Panc1 (cell line): ENCODE measurements at regions not wholly inside any gene's neighbourhood (a gene's known extent, or its start where the extent isn't known, plus 50 kb on each side); places are given as distances from the start of the nearest gene placed in this dataset.

ENCODE experiments used
- POLR2AphosphoS5 ChIP-seq: IDR thresholded peaks from 2 replicates; pipeline ENCODE4 v1.6.1; 2012; ENCODE audit warnings: mild to moderate bottlenecking, low read depth, low read length, moderate library complexity
- SIN3A ChIP-seq: IDR thresholded peaks from 2 replicates; pipeline ENCODE4 v1.6.1; 2012; ENCODE audit warnings: low read depth, mild to moderate bottlenecking, low read length, moderate library complexity, borderline replicate concordance; ENCODE audit not compliant: insufficient read depth
- TF ChIP-seq, protein P1 (sequence below): fragments of 450-650 bp; IDR thresholded peaks from 2 replicates; pipeline ENCODE4 v1.5.1; 2017; ENCODE audit warnings: mild to moderate bottlenecking
- TF ChIP-seq, protein P2 (sequence below), 2 experiments: IDR thresholded peaks; 2 replicates each; pipeline ENCODE4 v1.6.1; 2011 to 2012; ENCODE audit warnings: low read depth in 2 of 2, control low read depth in 1 of 2, low read length in 1 of 2, mild to moderate bottlenecking in 1 of 2, moderate library complexity in 1 of 2; ENCODE audit not compliant: insufficient read depth in 1 of 2

DNA sequence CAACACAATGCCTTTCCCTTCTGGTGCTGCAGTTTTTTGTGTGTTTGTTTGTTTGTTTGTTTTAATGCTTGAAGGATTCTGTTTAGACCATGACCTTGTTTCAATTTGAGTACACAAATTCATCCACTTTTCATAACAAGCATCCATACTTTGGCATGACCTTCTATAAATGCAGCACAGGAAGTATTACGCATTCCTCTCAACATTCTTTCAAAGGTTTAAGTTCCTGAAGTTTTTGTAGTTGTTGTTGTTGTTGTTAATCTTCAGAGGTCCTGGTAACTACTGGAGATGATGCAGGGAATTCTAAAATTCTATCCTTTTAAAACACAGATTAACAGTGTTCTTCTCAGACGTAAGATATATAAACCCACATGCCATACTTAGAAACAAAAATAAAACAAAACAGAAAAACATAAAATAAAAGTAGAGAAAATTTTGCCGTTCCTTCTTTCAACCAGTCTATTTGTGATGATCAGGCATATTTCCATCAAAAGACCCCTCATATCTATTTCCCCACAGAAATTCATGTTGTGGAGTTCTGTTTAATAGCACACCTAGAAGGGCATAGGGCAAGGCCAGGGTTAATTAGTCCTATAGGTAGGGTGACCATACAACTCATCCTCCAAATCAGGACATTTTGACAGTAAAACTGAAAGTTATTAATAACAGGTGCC, 529.9 kb downstream of the NOVA1 start:
- TF ChIP-seq, protein P1, sequence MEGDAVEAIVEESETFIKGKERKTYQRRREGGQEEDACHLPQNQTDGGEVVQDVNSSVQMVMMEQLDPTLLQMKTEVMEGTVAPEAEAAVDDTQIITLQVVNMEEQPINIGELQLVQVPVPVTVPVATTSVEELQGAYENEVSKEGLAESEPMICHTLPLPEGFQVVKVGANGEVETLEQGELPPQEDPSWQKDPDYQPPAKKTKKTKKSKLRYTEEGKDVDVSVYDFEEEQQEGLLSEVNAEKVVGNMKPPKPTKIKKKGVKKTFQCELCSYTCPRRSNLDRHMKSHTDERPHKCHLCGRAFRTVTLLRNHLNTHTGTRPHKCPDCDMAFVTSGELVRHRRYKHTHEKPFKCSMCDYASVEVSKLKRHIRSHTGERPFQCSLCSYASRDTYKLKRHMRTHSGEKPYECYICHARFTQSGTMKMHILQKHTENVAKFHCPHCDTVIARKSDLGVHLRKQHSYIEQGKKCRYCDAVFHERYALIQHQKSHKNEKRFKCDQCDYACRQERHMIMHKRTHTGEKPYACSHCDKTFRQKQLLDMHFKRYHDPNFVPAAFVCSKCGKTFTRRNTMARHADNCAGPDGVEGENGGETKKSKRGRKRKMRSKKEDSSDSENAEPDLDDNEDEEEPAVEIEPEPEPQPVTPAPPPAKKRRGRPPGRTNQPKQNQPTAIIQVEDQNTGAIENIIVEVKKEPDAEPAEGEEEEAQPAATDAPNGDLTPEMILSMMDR, result no peak
- TF ChIP-seq POLR2AphosphoS5 (no peak), SIN3A (no peak)
- TF ChIP-seq, protein P2, sequence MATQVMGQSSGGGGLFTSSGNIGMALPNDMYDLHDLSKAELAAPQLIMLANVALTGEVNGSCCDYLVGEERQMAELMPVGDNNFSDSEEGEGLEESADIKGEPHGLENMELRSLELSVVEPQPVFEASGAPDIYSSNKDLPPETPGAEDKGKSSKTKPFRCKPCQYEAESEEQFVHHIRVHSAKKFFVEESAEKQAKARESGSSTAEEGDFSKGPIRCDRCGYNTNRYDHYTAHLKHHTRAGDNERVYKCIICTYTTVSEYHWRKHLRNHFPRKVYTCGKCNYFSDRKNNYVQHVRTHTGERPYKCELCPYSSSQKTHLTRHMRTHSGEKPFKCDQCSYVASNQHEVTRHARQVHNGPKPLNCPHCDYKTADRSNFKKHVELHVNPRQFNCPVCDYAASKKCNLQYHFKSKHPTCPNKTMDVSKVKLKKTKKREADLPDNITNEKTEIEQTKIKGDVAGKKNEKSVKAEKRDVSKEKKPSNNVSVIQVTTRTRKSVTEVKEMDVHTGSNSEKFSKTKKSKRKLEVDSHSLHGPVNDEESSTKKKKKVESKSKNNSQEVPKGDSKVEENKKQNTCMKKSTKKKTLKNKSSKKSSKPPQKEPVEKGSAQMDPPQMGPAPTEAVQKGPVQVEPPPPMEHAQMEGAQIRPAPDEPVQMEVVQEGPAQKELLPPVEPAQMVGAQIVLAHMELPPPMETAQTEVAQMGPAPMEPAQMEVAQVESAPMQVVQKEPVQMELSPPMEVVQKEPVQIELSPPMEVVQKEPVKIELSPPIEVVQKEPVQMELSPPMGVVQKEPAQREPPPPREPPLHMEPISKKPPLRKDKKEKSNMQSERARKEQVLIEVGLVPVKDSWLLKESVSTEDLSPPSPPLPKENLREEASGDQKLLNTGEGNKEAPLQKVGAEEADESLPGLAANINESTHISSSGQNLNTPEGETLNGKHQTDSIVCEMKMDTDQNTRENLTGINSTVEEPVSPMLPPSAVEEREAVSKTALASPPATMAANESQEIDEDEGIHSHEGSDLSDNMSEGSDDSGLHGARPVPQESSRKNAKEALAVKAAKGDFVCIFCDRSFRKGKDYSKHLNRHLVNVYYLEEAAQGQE (IDR thresholded peaks at IDR 0.05; ENCODE audit: insufficient read depth in 1 of 2, low read depth in 2 of 2, low read length in 1 of 2), result no peak
